Nucleus accumbens (tissue), 56 donors: ENCODE measurements at regions not wholly inside any gene's neighbourhood (a gene's known extent, or its start where the extent isn't known, plus 50 kb on each side); places are given as distances from the start of the nearest gene placed in this dataset.

Source experiments
- DNase-seq, 56 donors: peaks; one replicate each; lab custom pipeline; 2025; lab: John Stamatoyannopoulos, UW

- DNase-seq, result peak in 30 of 56 donors; percentile 22 to 84 (median 50)
Measured at GRCh38 chr11:43574949-43575912, 105.3 kb upstream of the HSD17B12 start.

DNA sequence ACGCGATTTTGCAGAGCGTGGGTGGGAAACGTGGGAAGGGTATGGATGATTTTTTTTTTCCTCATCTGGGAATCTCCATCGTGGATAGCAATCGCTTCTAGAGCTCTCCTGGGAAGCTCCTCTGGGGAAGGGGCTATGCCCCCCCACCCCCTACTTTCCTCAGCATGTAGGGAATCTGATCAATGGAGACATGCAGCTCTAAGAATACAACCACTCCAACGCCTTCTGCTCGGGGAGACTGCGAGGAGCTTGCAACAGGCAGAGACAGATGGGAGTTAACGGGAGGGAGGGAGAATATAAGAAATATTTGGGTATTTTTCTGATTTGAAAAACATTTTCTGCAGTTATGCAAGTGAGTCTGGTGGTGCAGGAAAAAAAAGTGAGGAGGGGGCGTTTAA is 104.6 kb upstream of the HSD17B12 start:
- peak in 1 of 56 donors; percentile 26 for DNase-seq

GRCh38 chr11:43576320-43576802 is 104.2 kb upstream of the HSD17B12 start:
- DNase-seq, result peak in 5 of 56 donors; percentile 18 to 28 (median 26)

DNA sequence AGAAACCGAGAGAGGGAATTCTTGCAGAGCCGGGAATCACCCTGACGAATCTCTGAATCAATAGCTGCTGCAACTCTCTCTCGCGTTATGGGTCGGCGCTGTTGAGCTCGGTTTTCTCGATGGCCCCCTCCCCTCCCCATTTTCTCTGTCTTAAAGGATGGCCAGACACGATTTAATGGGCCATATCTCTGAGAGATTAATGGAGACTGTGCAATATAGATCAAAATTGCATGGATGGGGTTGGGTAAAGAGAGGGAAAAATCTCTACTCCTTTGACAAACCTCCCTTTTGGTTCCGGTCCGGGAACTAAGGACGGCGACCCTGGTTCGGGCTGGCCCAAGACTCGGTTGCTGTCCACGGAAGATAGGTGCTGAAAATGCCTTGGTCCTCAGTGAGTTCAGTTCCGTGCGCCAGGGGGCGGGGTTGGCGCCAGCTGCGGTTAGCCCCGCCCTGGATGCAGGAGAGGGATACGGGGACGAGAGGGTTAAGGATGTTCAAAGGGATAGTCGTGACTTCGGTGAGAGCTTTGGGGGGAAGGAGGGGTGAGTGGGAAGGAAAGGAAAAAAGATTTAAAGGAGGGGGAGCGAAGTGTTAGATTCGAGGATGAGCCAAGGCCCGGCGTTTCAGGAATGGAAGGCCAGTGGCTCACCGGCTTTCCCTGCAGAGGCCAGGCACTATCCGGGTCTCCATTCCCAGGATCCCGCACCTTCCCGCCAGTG is 103.6 kb upstream of the HSD17B12 start:
- peak in 16 of 56 donors; percentile 19 to 58 (median 39) for DNase-seq

DNA sequence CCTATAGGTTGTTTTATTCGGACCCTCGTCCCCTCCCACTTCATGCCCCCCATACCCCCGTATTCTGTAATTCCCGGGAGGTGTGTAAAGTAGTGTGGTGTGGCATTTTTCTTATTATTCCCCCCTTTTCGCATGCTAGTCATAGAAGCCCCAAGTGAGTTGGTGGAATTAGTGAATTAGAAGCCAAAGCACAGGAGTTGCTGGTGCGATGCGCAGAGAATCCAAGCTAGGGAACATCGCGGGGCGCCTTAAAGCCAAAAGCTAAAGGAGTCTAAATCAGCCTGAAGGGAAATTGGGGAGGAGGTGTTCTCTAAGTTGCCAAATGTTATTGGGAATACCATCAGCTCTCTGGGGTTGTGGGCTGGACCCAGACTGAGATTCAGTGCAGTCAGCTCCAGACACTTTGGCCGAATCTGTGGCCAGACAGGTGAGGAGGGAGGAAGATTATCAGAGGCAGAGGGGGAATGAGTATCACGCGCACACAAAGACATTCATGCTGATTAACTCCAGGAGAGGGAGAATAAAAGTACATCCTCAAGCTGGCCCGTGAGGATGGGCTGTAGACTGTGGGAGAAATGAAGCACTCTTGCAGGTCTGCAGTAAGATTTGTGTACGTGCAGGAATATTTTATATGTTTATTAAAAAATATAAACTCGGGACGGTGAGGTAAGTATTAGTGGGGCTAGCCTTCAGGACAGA is 102.8 kb upstream of the HSD17B12 start:
- peak in 1 of 56 donors; percentile 8 for DNase-seq

GRCh38 chr11:43578346-43579170 is 102.0 kb upstream of the HSD17B12 start:
- DNase-seq, result peak in 10 of 56 donors; percentile 18 to 71 (median 59)

DNA sequence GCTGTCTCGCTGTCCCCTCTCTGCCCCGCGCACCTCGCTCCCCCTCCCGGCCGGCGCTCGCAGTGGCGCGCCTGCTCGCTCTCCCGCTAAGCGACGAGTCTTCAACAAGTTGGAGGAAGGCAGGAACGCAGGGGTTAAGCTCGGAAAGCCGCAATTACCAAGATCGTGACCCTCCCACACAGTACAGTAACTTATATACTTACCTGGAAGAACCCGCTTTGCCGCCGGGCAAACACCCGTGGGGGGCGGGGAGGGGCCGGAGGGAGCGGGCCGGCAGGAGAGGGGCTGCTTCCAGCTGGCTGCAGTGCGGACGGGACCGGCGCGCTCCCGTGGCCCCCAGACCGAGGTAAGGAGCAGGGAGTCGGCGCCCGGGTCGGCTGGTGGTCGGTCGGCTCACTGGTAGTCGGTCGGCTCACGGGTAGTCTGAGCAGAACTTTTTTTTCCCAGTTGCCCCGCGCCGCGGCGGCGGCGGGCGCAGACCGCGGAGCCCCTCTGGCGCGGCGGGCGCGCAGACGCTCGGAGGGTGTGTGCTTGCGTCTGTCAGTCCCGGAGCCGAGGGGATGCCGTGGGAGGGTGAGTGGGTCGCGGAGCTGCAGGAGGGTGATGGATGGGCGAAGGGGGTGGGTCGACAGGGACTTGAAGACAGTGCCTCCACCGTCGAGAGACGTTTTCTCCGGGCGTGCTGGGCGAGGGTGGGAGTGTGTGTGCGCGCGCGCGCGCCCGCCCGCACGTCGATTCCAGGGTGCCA is 101.2 kb upstream of the HSD17B12 start:
- DNase-seq, result peak in 24 of 56 donors; percentile 24 to 73 (median 46)

- no peak for DNase-seq
Measured at GRCh38 chr11:43579919-43580276, 100.6 kb upstream of the HSD17B12 start.

DNA sequence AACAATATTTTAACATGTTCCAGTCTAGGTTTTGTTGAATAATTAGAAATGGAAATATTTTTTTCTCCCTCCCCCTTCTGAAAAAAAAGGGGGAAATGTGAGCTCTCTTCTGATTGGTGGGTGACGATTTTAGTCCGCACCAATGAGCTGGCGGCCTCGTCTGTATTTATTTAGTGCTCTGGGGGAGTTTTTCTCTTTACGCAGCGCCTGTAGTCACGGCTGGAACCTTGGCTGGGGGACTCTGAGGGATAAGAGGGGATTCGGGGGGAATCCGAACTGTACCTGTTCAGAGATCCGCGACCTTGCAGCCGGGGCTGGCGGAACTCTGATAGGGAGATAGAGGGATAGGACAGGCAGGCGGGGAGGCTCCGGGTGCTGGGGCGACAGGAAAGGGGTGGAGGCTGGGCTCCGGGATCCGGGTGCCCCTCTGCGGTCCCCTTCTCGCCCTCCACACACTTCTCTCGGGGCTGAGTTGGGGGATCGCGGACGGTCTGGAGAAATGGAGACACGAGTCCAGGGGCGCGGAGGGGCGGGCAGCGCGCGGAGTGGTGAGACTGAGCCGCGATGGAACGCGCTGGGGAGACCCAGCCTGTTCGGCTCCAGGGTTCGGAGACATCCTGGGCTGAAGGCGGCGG is 99.7 kb upstream of the HSD17B12 start:
- peak in 22 of 56 donors; percentile 24 to 76 (median 46) for DNase-seq

- DNase-seq, result no peak
Measured at GRCh38 chr11:43581370-43582023, 99.0 kb upstream of the HSD17B12 start.

DNA sequence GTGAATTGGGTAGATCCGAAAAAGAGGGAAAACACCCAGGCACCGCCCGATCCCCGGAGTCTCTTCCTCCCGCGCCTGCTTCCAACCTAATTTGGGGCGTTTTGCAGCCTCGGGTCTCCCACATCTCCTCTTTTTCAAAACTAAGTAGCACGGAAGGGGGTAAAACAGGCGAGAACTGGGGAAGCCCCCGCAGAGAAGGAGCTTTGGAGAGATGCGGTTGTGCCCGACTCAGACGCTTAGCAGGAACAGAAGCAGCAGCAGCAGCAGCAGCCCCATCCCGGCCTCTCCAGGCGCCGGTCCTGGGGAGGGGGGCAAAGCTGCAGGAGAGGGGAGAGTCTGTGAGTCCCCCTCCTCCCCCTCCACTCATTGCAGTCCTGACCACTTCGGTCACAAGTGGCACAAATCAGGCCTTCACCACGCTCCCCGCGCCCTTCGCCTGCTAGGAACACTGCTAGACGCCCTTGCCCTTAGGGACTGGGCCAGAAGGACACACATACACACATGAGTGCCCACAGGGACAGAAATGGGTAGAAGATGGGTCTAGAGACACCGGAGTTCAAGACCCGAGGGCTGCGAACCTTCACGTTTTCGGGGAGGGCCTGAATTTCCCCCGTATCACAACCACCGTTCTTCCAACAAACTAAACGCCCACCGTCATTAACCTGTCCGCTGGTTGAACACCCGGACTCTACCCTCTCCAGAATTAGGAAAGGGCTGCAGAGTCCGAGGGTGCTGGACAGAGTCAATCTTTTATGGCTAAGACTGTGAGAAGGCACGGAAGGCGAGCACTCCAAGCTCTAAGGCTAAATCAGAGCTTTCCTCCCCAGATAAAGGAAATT is 98.3 kb upstream of the HSD17B12 start:
- DNase-seq, result peak in 2 of 56 donors; percentile 11 to 44

DNA sequence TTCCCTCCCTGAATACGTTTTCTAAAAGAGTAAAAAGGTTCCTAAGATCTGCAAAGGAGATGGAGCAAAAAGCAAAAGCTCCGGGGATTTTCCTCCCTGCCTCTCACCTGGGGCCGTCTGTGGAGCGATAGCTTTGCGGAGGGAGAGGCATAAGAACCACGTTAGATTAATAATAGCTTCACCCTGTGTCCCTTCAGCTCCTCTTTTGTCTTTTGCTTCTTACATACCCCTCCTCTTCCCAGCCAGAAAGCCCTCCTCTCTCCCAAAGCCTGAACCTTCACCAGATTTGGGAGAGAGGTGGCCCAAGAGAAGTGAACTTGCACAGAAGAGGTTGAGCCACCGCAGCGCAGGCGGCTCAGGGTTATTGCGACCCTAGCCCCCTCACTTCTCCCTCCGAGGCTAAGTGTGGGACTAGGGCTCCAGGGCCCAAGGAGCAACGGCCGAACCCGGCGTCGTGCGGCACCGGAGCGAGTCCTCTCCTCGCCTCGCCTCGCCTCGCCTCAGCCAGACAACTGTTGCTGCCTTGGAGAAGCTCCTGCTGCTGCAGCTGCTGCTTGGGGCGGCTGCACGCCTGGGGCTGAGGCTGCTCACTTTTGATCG is 97.6 kb upstream of the HSD17B12 start:
- peak in 1 of 56 donors; percentile 12 for DNase-seq

- DNase-seq, result no peak
Measured at GRCh38 chr11:43583548-43583947, 97.0 kb upstream of the HSD17B12 start.

- no peak for DNase-seq
Measured at GRCh38 chr11:43585877-43586608, 94.5 kb upstream of the HSD17B12 start.

GRCh38 chr11:43589601-43590250 is 90.8 kb upstream of the HSD17B12 start:
- no peak for DNase-seq
